OCI-LY1 (cell line): ENCODE measurements at regions not wholly inside any gene's neighbourhood (a gene's known extent, or its start where the extent isn't known, plus 50 kb on each side); places are given as distances from the start of the nearest gene placed in this dataset.

Source experiments
- CTCF ChIP-seq: fragments of 200-600 bp; sonication (generic), shearing (Covaris generic); IDR thresholded peaks from 2 replicates; pipeline ENCODE4 v1.5.1; 2017; ENCODE audit warnings: mild to moderate bottlenecking, antibody characterized with exemption, low read length, moderate library complexity, mixed read lengths
- EZH2 ChIP-seq: fragments of 200-600 bp; sonication (generic), shearing (Covaris generic); IDR thresholded peaks from 2 replicates; pipeline ENCODE4 v1.8.0; 2017; ENCODE audit warnings: borderline replicate concordance, mixed run types, mild to moderate bottlenecking, antibody characterized with exemption, low read length, moderate library complexity, mixed read lengths

- TF ChIP-seq CTCF (no peak), EZH2 (no peak)
Measured at GRCh38 chr10:58048936-58049335, 218.8 kb downstream of the IPMK start.
